Osteoblast (primary cell): ENCODE measurements at regions not wholly inside any gene's neighbourhood (a gene's known extent, or its start where the extent isn't known, plus 50 kb on each side); places are given as distances from the start of the nearest gene placed in this dataset.
A peak's percentile ranks its signal among the peaks of the same experiment; 100 is the strongest.

Source experiments
- DNase-seq: peaks from one replicate; pipeline ENCODE4 v3.0.0; 2011; ENCODE audit warnings: low spot score, mixed read lengths; ENCODE audit not compliant: insufficient read length; ENCODE audit errors: missing footprints
- H2AFZ ChIP-seq: 2 replicates; pipeline ENCODE4 v1.6.0; 2011; ENCODE audit warnings: mild to moderate bottlenecking, low read length
- H3K27ac ChIP-seq: 2 replicates; pipeline ENCODE4 v1.5.1; 2011; ENCODE audit warnings: mild to moderate bottlenecking, low read depth, low read length, moderate library complexity
- H3K27me3 ChIP-seq: 2 replicates; pipeline ENCODE4 v1.6.0; 2012; ENCODE audit warnings: mild to moderate bottlenecking, control low read depth, inconsistent platforms, low read length, moderate library complexity; ENCODE audit not compliant: insufficient read depth
- H3K36me3 ChIP-seq: 2 replicates; pipeline ENCODE4 v1.5.1; 2011; ENCODE audit warnings: mild to moderate bottlenecking, low read length, control low read depth, moderate library complexity; ENCODE audit not compliant: insufficient read depth
- H3K4me1 ChIP-seq: 2 replicates; pipeline ENCODE4 v1.5.1; 2011; ENCODE audit warnings: mild to moderate bottlenecking, low read length, control low read depth, moderate library complexity; ENCODE audit not compliant: insufficient read depth
- H3K4me2 ChIP-seq: 2 replicates; pipeline ENCODE4 v1.6.0; 2011; ENCODE audit warnings: mild to moderate bottlenecking, low read length; ENCODE audit not compliant: insufficient read depth
- H3K4me3 ChIP-seq: fragments of 200-600 bp; sonication (generic); 3 replicates; pipeline ENCODE4 v1.5.1; 2012; ENCODE audit warnings: mild to moderate bottlenecking, low read length, inconsistent platforms; ENCODE audit not compliant: insufficient read depth
- H3K79me2 ChIP-seq: 2 replicates; pipeline ENCODE4 v1.6.0; 2012; ENCODE audit warnings: mild to moderate bottlenecking, low read length, control low read depth, inconsistent platforms; ENCODE audit not compliant: insufficient read depth
- H3K9me3 ChIP-seq: 2 replicates; pipeline ENCODE4 v1.5.1; 2011; ENCODE audit warnings: low read depth, low read length, control low read depth
- H4K20me1 ChIP-seq: 2 replicates; pipeline ENCODE4 v1.6.0; 2012; ENCODE audit warnings: mild to moderate bottlenecking, low read length, control low read depth; ENCODE audit not compliant: insufficient read depth
- TF ChIP-seq, protein P1 (sequence below): IDR thresholded peaks from 2 replicates; pipeline ENCODE4 v1.5.1; 2011; ENCODE audit warnings: mild to moderate bottlenecking, low read depth, low read length, moderate library complexity; ENCODE audit errors: extremely low read depth

DNA sequence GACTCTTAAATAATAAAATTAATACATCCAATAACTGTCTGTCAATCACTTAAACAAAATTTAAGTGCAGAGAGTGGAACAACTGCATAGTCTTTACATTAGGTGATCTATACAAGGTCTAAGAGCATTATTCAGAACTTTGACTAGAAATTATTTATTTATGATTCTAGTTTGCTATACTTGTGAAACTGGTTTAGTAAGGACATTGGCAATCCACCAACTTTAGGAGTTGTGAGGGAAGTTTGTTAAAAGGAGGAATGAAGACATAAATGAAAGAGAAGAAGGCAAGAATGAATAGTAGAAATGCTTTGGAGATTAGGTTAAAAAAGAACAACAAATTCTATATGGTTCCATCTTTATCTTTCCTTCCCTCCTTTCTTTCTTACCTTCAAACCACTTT is 217.5 kb downstream of the GPD2 start:
- no peaks in the 10 kb centered on the region for H3K9me3 ChIP-seq
- TF ChIP-seq, protein P1, sequence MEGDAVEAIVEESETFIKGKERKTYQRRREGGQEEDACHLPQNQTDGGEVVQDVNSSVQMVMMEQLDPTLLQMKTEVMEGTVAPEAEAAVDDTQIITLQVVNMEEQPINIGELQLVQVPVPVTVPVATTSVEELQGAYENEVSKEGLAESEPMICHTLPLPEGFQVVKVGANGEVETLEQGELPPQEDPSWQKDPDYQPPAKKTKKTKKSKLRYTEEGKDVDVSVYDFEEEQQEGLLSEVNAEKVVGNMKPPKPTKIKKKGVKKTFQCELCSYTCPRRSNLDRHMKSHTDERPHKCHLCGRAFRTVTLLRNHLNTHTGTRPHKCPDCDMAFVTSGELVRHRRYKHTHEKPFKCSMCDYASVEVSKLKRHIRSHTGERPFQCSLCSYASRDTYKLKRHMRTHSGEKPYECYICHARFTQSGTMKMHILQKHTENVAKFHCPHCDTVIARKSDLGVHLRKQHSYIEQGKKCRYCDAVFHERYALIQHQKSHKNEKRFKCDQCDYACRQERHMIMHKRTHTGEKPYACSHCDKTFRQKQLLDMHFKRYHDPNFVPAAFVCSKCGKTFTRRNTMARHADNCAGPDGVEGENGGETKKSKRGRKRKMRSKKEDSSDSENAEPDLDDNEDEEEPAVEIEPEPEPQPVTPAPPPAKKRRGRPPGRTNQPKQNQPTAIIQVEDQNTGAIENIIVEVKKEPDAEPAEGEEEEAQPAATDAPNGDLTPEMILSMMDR = no peak
- H3K27ac ChIP-seq = no peak overlapping the region
- H4K20me1 ChIP-seq = no peaks in the 10 kb centered on the region
- no peak overlapping the region for H3K4me2 ChIP-seq
- no peaks in the 10 kb centered on the region for H3K27me3 ChIP-seq
- no peak overlapping the region for H3K4me3 ChIP-seq
- no peak overlapping the region for H2AFZ ChIP-seq
- no peaks in the 10 kb centered on the region for H3K79me2 ChIP-seq
- no peaks in the 10 kb centered on the region for H3K4me1 ChIP-seq
- no peaks in the 10 kb centered on the region for H3K36me3 ChIP-seq
- no peak for DNase-seq

DNA sequence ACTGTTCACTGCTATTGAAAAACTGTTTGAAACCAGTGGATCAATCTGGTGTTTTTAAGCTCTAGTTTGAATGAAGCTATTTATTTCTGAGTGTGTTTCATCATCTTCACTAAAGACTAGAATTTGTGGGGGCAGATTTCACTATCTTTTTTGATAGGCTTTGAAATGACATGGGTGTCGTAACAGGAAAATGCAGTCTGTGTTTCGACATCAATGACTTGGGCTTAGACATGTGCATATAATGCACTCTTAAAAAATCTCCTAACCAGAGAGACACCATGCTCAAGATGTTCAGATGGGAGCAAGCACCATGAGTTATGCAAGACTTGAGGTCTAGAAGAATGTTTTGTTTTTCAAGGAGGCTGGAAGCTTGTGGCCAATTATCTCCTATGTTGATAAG is 221.6 kb downstream of the GPD2 start:
- Histone ChIP-seq H4K20me1 (no peaks in the 10 kb centered on the region), H3K27me3 (no peaks in the 10 kb centered on the region), H3K36me3 (no peaks in the 10 kb centered on the region), H3K9me3 (no peaks in the 10 kb centered on the region), H3K4me1 (no peaks in the 10 kb centered on the region), H3K4me3 (no peak overlapping the region), H3K27ac (no peak overlapping the region), H3K79me2 (no peaks in the 10 kb centered on the region), H3K4me2 (no peak overlapping the region), H2AFZ (no peak overlapping the region)
- TF ChIP-seq, protein P1 = no peak
- no peak for DNase-seq

DNA sequence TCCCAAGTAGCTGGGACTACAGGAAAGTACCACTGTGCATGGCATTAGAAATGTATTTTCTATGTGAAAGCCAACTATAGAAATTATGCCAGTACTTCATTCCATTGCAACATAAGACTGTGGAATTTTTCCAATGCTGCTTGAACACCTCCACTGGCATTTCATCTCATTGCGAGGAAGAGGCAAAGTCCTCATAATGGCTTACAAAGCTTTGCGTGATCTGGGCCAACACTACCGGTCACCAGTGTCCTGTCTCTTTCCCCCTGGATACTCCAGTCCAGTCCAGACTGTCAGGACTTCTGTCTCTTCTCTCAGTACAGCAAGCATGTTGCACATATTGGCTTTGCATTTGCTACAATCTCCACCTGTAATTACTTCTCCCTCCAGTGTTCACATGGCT is 223.5 kb downstream of the GPD2 start:
- TF ChIP-seq, protein P1 = no peak
- Histone ChIP-seq H3K9me3 (no peaks in the 10 kb centered on the region), H2AFZ (no peak overlapping the region), H3K27me3 (no peaks in the 10 kb centered on the region), H3K4me3 (no peak overlapping the region), H3K27ac (no peak overlapping the region), H3K4me1 (no peaks in the 10 kb centered on the region), H3K4me2 (no peak overlapping the region), H4K20me1 (no peaks in the 10 kb centered on the region), H3K79me2 (no peaks in the 10 kb centered on the region), H3K36me3 (no peaks in the 10 kb centered on the region)
- DNase-seq = no peak

DNA sequence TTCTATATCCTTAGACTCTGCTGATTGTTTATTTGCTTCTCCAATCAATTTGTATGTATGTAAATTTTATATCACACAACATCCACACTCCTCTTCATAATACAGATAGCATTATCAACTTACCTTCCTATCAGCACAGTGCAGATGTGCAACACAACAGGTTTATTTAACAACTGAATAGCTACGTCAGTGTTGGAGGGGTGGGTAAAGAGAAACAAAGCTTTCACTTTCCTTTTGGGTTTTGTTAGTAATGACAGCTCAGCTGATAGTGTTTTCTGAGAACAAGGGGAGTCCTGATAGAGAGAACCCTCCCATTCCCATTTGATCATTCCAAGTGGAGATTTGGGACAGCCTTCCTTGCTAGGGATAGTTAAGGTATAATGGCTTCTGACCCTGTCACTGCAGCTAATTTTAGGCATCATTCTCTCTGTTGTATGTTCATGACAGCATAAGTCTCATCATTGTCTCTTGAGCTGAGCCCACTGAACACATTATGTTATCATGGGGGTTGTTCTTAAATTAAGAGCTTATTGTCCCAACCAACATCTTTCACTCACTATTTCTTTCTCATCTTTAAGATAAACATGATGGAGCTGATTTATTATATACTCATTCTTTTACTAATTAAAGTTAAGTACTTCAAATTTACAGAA is 227.7 kb downstream of the GPD2 start:
- Histone ChIP-seq H3K27ac (no peak overlapping the region), H3K27me3 (no peaks in the 10 kb centered on the region), H3K79me2 (no peaks in the 10 kb centered on the region), H3K4me3 (no peak overlapping the region), H3K9me3 (no peaks in the 10 kb centered on the region), H2AFZ (no peak overlapping the region), H3K4me1 (no peaks in the 10 kb centered on the region), H3K4me2 (no peak overlapping the region), H4K20me1 (no peaks in the 10 kb centered on the region), H3K36me3 (no peaks in the 10 kb centered on the region)
- TF ChIP-seq, protein P1 = no peak
- peak; percentile 53 for DNase-seq
